ENCODE measurements at regions not wholly inside any gene's neighbourhood (a gene's known extent, or its start where the extent isn't known, plus 50 kb on each side); places are given as distances from the start of the nearest gene placed in this dataset.

DNA sequence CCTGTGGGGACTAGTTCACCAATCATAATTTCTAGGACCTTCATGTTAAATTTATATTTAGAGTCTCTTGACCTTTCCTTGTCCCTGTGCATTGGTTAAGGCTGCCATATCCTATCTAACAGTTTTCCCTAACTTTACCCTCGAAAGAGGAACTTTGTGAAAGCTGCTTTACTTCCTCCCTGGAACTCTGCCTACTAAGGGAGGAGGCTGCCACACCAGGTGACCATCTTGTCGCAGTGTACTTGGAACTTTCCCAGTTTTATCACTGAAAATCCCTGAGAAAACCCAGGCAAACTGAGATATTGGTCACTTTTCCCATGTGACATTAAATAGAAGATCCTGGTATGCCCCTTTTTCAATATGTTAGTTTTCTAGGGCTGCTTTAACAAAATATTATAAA lies 317.6 kb upstream of the TSHZ2 start:
- Histone ChIP-seq H2AFZ (ENCODE audit: low read depth, low read length) (no peak overlapping the region), H3K27me3 (ENCODE audit: insufficient read depth, low read length, poor library complexity) (peaks cover 4% of the 10 kb centered on the region), H3K4me1 (ENCODE audit: insufficient read depth, low read length) (no peaks in the 10 kb centered on the region), H3K4me2 (ENCODE audit: insufficient read depth, low read length) (no peak overlapping the region), H4K20me1 (ENCODE audit: insufficient read depth, low read length) (no peaks in the 10 kb centered on the region), H3K9me3 (ENCODE audit: insufficient read depth, low read length, severe bottlenecking) (no peaks in the 10 kb centered on the region), H3K79me2 (ENCODE audit: insufficient read depth, low read length) (no peaks in the 10 kb centered on the region), H3K4me3 (ENCODE audit: low read depth in 1 of 2, low read length in 2 of 2) (no peak overlapping the region), H3K9ac (ENCODE audit: low read depth, low read length) (no peak overlapping the region), H3K27ac (ENCODE audit: low read length) (no peak overlapping the region), H3K36me3 (ENCODE audit: insufficient read depth, low read length) (no peaks in the 10 kb centered on the region)
- TF ChIP-seq EZH2 (IDR thresholded peaks at IDR 0.05; ENCODE audit: borderline replicate concordance, low read depth, low read length, severe bottlenecking) = no peak
- ATAC-seq (ENCODE audit: insufficient read depth, low read depth) = no peak
- DNase-seq = no peak

DNA sequence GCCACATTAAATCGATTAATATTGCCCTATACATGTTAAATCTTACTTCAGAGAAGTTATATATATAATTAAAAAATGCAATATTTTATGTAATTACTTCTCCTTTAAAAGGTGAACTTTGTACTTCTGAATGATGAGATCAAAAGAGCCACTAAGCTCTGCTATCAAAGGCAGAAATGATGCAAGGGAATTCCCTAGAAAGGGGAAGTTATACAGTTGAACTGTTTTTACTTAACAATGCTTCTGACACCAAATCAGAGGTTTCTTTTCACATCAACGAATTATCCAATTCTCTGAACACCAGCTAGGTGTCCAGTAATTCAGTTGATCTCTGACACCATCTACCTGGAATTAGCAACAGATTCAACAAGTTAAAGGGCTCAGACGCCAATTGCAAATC lies 319.9 kb upstream of the TSHZ2 start:
- Histone ChIP-seq H3K4me2 (ENCODE audit: insufficient read depth, low read length) (no peak overlapping the region), H3K9ac (ENCODE audit: low read depth, low read length) (no peak overlapping the region), H3K27ac (ENCODE audit: low read length) (no peak overlapping the region), H2AFZ (ENCODE audit: low read depth, low read length) (no peak overlapping the region), H3K79me2 (ENCODE audit: insufficient read depth, low read length) (no peaks in the 10 kb centered on the region), H3K36me3 (ENCODE audit: insufficient read depth, low read length) (no peaks in the 10 kb centered on the region), H3K4me1 (ENCODE audit: insufficient read depth, low read length) (no peaks in the 10 kb centered on the region), H3K9me3 (ENCODE audit: insufficient read depth, low read length, severe bottlenecking) (no peaks in the 10 kb centered on the region), H3K27me3 (ENCODE audit: insufficient read depth, low read length, poor library complexity) (peaks cover 4% of the 10 kb centered on the region), H4K20me1 (ENCODE audit: insufficient read depth, low read length) (no peaks in the 10 kb centered on the region), H3K4me3 (ENCODE audit: low read depth in 1 of 2, low read length in 2 of 2) (no peak overlapping the region)
- no peak for ATAC-seq (ENCODE audit: insufficient read depth, low read depth)
- DNase-seq = no peak
- TF ChIP-seq, protein P1, sequence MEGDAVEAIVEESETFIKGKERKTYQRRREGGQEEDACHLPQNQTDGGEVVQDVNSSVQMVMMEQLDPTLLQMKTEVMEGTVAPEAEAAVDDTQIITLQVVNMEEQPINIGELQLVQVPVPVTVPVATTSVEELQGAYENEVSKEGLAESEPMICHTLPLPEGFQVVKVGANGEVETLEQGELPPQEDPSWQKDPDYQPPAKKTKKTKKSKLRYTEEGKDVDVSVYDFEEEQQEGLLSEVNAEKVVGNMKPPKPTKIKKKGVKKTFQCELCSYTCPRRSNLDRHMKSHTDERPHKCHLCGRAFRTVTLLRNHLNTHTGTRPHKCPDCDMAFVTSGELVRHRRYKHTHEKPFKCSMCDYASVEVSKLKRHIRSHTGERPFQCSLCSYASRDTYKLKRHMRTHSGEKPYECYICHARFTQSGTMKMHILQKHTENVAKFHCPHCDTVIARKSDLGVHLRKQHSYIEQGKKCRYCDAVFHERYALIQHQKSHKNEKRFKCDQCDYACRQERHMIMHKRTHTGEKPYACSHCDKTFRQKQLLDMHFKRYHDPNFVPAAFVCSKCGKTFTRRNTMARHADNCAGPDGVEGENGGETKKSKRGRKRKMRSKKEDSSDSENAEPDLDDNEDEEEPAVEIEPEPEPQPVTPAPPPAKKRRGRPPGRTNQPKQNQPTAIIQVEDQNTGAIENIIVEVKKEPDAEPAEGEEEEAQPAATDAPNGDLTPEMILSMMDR (IDR thresholded peaks at IDR 0.05; ENCODE audit: borderline replicate concordance, extremely low read depth, low read length, poor library complexity, severe bottlenecking) = no peak
- no peak for TF ChIP-seq EZH2 (IDR thresholded peaks at IDR 0.05; ENCODE audit: borderline replicate concordance, low read depth, low read length, severe bottlenecking)

DNA sequence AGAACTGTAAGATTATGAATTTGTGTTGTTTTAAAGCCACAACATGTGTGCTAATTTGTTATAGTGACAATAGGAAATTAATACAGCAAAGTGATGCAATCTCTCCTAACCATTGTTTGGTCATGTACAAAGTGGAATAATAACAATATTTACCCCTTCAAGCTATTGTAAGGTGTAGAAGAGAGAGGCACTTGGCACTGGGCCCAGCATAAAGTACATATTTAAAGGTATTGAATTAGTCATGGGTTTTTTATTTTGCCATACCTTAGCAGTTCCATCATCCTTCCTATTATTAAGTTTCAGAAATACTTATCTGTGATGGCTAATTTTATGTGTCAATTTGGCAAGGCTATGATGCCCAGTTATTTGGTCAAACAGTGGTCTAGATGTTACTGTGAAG lies 322.4 kb upstream of the TSHZ2 start:
- Histone ChIP-seq H3K79me2 (ENCODE audit: insufficient read depth, low read length) (no peaks in the 10 kb centered on the region), H3K4me3 (ENCODE audit: low read depth in 1 of 2, low read length in 2 of 2) (no peak overlapping the region), H2AFZ (ENCODE audit: low read depth, low read length) (no peak overlapping the region), H3K36me3 (ENCODE audit: insufficient read depth, low read length) (no peaks in the 10 kb centered on the region), H3K27ac (ENCODE audit: low read length) (no peak overlapping the region), H3K4me1 (ENCODE audit: insufficient read depth, low read length) (no peaks in the 10 kb centered on the region), H3K9me3 (ENCODE audit: insufficient read depth, low read length, severe bottlenecking) (no peaks in the 10 kb centered on the region), H4K20me1 (ENCODE audit: insufficient read depth, low read length) (no peaks in the 10 kb centered on the region), H3K4me2 (ENCODE audit: insufficient read depth, low read length) (no peak overlapping the region), H3K9ac (ENCODE audit: low read depth, low read length) (no peak overlapping the region), H3K27me3 (ENCODE audit: insufficient read depth, low read length, poor library complexity) (peaks cover 3% of the 10 kb centered on the region)
- no peak for TF ChIP-seq EZH2 (IDR thresholded peaks at IDR 0.05; ENCODE audit: borderline replicate concordance, low read depth, low read length, severe bottlenecking)
- TF ChIP-seq, protein P1 (IDR thresholded peaks at IDR 0.05; ENCODE audit: borderline replicate concordance, extremely low read depth, low read length, poor library complexity, severe bottlenecking) = no peak
- DNase-seq = no peak
- ATAC-seq (ENCODE audit: insufficient read depth, low read depth) = no peak

DNA sequence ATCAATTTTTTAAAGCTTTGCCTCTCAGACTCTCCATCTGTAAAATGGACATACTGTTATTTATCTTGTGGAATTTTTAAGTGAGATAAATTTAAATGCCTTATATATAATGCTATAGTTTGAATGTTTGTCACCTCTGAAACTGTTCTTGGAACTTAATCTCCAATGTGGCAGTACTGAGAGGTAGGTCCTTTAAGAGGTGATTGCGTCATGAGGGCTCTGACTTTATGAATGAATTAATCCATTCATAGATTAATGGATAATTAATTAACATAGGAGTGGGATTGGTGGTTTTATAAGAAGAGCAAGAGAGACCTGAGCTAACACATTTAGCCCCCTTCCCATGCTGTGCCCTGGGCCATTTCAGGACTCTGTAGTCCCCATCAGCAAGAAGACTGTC lies 326.3 kb upstream of the TSHZ2 start:
- ATAC-seq (ENCODE audit: insufficient read depth, low read depth) = no peak
- no peaks in the 10 kb centered on the region for H3K9me3 ChIP-seq (ENCODE audit: insufficient read depth, low read length, severe bottlenecking)
- no peak overlapping the region for H3K4me3 ChIP-seq (ENCODE audit: low read depth in 1 of 2, low read length in 2 of 2)
- H3K36me3 ChIP-seq (ENCODE audit: insufficient read depth, low read length) = no peaks in the 10 kb centered on the region
- TF ChIP-seq EZH2 (IDR thresholded peaks at IDR 0.05; ENCODE audit: borderline replicate concordance, low read depth, low read length, severe bottlenecking) = no peak
- TF ChIP-seq, protein P1 (IDR thresholded peaks at IDR 0.05; ENCODE audit: borderline replicate concordance, extremely low read depth, low read length, poor library complexity, severe bottlenecking) = no peak
- no peak overlapping the region for H3K4me2 ChIP-seq (ENCODE audit: insufficient read depth, low read length)
- H3K27ac ChIP-seq (ENCODE audit: low read length) = no peak overlapping the region
- no peaks in the 10 kb centered on the region for H3K79me2 ChIP-seq (ENCODE audit: insufficient read depth, low read length)
- H4K20me1 ChIP-seq (ENCODE audit: insufficient read depth, low read length) = no peaks in the 10 kb centered on the region
- H3K4me1 ChIP-seq (ENCODE audit: insufficient read depth, low read length) = no peaks in the 10 kb centered on the region
- no peak for DNase-seq
- no peak overlapping the region for H3K9ac ChIP-seq (ENCODE audit: low read depth, low read length)
- H3K27me3 ChIP-seq (ENCODE audit: insufficient read depth, low read length, poor library complexity) = peaks cover 3% of the 10 kb centered on the region
- H2AFZ ChIP-seq (ENCODE audit: low read depth, low read length) = no peak overlapping the region
